PC-9 (cell line): ENCODE measurements at regions not wholly inside any gene's neighbourhood (a gene's known extent, or its start where the extent isn't known, plus 50 kb on each side); places are given as distances from the start of the nearest gene placed in this dataset.

ENCODE experiments used
- EZH2 ChIP-seq: fragments of 200-600 bp; sonication (generic); IDR thresholded peaks from 2 replicates; pipeline ENCODE4 v1.8.0; 2017; ENCODE audit warnings: antibody characterized with exemption, low read depth
- TF ChIP-seq, protein P1 (sequence below): fragments of 200-600 bp; sonication (generic); conservative IDR thresholded peaks from 2 replicates; pipeline ENCODE4 v1.6.1; 2017; ENCODE audit warnings: mixed run types, antibody characterized with exemption, mild to moderate bottlenecking, moderate library complexity

GRCh38 chr9:84435902-84436301, 95.3 kb upstream of the SLC28A3 start:
- TF ChIP-seq, protein P1, sequence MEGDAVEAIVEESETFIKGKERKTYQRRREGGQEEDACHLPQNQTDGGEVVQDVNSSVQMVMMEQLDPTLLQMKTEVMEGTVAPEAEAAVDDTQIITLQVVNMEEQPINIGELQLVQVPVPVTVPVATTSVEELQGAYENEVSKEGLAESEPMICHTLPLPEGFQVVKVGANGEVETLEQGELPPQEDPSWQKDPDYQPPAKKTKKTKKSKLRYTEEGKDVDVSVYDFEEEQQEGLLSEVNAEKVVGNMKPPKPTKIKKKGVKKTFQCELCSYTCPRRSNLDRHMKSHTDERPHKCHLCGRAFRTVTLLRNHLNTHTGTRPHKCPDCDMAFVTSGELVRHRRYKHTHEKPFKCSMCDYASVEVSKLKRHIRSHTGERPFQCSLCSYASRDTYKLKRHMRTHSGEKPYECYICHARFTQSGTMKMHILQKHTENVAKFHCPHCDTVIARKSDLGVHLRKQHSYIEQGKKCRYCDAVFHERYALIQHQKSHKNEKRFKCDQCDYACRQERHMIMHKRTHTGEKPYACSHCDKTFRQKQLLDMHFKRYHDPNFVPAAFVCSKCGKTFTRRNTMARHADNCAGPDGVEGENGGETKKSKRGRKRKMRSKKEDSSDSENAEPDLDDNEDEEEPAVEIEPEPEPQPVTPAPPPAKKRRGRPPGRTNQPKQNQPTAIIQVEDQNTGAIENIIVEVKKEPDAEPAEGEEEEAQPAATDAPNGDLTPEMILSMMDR: no peak
- no peak for TF ChIP-seq EZH2
